H1 (cell line): ENCODE measurements at regions not wholly inside any gene's neighbourhood (a gene's known extent, or its start where the extent isn't known, plus 50 kb on each side); places are given as distances from the start of the nearest gene placed in this dataset.

Source experiments
- CTCF ChIA-PET: fragments of 300-600 bp; sonication (Branson Sonifier 250); formaldehyde crosslinking; loops from one replicate; lab custom pipeline; 2021; ENCODE audit not compliant: partially characterized antibody; lab: Charles Lee
- POLR2A ChIA-PET: fragments of 300-600 bp; sonication (Branson Sonifier 250); formaldehyde crosslinking; loops from one replicate; lab custom pipeline; 2021; ENCODE audit warnings: inconsistent platforms; ENCODE audit not compliant: partially characterized antibody; lab: Charles Lee
- DNase-seq, 2 experiments: peaks; one replicate each; pipeline versions ENCODE4 v3.0.0 to v3.0.0-alpha.2; 2010 to 2022; ENCODE audit warnings: low spot score in 2 of 2, low read depth in 1 of 2, mixed read lengths in 1 of 2
- FAIRE-seq: peaks from 2 replicates; lab custom pipeline; 2011; peaks lifted over from hg19 to GRCh38; lab: Jason Lieb, UNC
- H2AFZ ChIP-seq: 2 replicates; pipeline ENCODE4 v1.8.1; 2012; ENCODE audit warnings: low read length, inconsistent platforms
- H2AK5ac ChIP-seq: 2 replicates; pipeline ENCODE4 v1.6.1; 2013; ENCODE audit warnings: low read depth, low read length
- H2BK120ac ChIP-seq: replicated peaks from 2 replicates; pipeline ENCODE3; 2013; ENCODE audit warnings: low read depth, low read length, inconsistent platforms
- H2BK12ac ChIP-seq: 2 replicates; pipeline ENCODE4 v1.6.1; 2013; ENCODE audit warnings: low read depth, low read length
- H2BK15ac ChIP-seq: 2 replicates; pipeline ENCODE4 v1.6.1; 2013; ENCODE audit warnings: low read length
- H2BK20ac ChIP-seq: 2 replicates; pipeline ENCODE4 v1.6.1; 2013; ENCODE audit warnings: low read length
- H2BK5ac ChIP-seq: 2 replicates; pipeline ENCODE4 v1.6.1; 2013; ENCODE audit warnings: low read depth, low read length
- H3K14ac ChIP-seq: 2 replicates; pipeline ENCODE4 v1.6.1; 2013; ENCODE audit warnings: inconsistent platforms; ENCODE audit not compliant: insufficient read length
- H3K18ac ChIP-seq: 2 replicates; pipeline ENCODE4 v1.6.1; 2013; ENCODE audit warnings: low read length; ENCODE audit errors: extremely low read depth
- H3K23ac ChIP-seq: 2 replicates; pipeline ENCODE4 v1.6.1; 2013; ENCODE audit warnings: inconsistent platforms; ENCODE audit not compliant: insufficient read length
- H3K23me2 ChIP-seq: 2 replicates; pipeline ENCODE4 v1.6.1; 2013; ENCODE audit warnings: low read depth, low read length
- H3K27ac ChIP-seq: 2 replicates; pipeline ENCODE4 v1.6.1; 2011; ENCODE audit warnings: low read depth, low read length, inconsistent platforms
- H3K27me3 ChIP-seq, 4 experiments: replicated peaks in 1 of 4; 1 replicate in 1 of 4; 2 replicates in 3 of 4; pipeline versions ENCODE4 v1.6.1 to v1.8.1; 2011 to 2013; ENCODE audit warnings: low read length in 3 of 4, mild to moderate bottlenecking in 3 of 4, inconsistent platforms in 2 of 4, mixed read lengths in 2 of 4, moderate library complexity in 1 of 4; ENCODE audit not compliant: control insufficient read depth in 3 of 4, insufficient read depth in 3 of 4; ENCODE audit errors: extremely low read depth in 1 of 4
- H3K36me3 ChIP-seq, 4 experiments: 2 replicates each; pipeline versions ENCODE4 v1.6.1 to v1.8.1; 2011 to 2013; ENCODE audit warnings: mild to moderate bottlenecking in 4 of 4, low read length in 3 of 4, moderate library complexity in 2 of 4, control low read depth in 1 of 4, inconsistent platforms in 1 of 4; ENCODE audit not compliant: insufficient read depth in 4 of 4, control insufficient read depth in 2 of 4
- H3K4ac ChIP-seq: replicated peaks from 2 replicates; pipeline ENCODE3; 2013; ENCODE audit warnings: low read length, low read depth, mixed read lengths, inconsistent platforms; ENCODE audit not compliant: insufficient read length
- H3K4me1 ChIP-seq, 4 experiments: replicated peaks in 1 of 4; 1 replicate in 1 of 4; 2 replicates in 3 of 4; pipeline versions ENCODE4 v1.6.1 to v1.8.1; 2011 to 2013; ENCODE audit warnings: low read length in 3 of 4, inconsistent platforms in 2 of 4, mixed read lengths in 1 of 4; ENCODE audit not compliant: insufficient read depth in 4 of 4, control insufficient read depth in 3 of 4
- H3K4me2 ChIP-seq, 2 experiments: 2 replicates each; pipeline versions ENCODE4 v1.6.1 to v1.8.1; 2011 to 2013; ENCODE audit warnings: low read depth in 2 of 2, low read length in 2 of 2, control low read depth in 1 of 2, inconsistent platforms in 1 of 2, mild to moderate bottlenecking in 1 of 2; ENCODE audit not compliant: insufficient read depth in 1 of 2
- H3K4me3 ChIP-seq, 4 experiments: fragments of 200-600, 300-600 bp in 1 of 4; sonication (generic), shearing (Covaris generic), sonication (Bioruptor Twin) in 1 of 4; 2 replicates each; pipeline versions ENCODE4 v1.5.1 to v1.8.1; 2011 to 2016; ENCODE audit warnings: low read length in 4 of 4, low read depth in 3 of 4, control low read depth in 2 of 4, inconsistent platforms in 2 of 4, mild to moderate bottlenecking in 2 of 4, mixed read lengths in 1 of 4, moderate library complexity in 1 of 4; ENCODE audit not compliant: insufficient read depth in 2 of 4; ENCODE audit errors: extremely low read depth in 1 of 4
- H3K56ac ChIP-seq: replicated peaks from 2 replicates; pipeline ENCODE3; 2013; ENCODE audit warnings: low read depth, mild to moderate bottlenecking, mixed read lengths, low read length, inconsistent platforms; ENCODE audit not compliant: insufficient read length
- H3K79me1 ChIP-seq: 2 replicates; pipeline ENCODE4 v1.6.1; 2013; ENCODE audit warnings: low read depth, low read length, control low read depth
- H3K79me2 ChIP-seq, 2 experiments: 2 replicates each; pipeline versions ENCODE4 v1.6.1 to v1.8.1; 2012 to 2013; ENCODE audit warnings: low read length in 2 of 2, mild to moderate bottlenecking in 2 of 2, inconsistent platforms in 1 of 2; ENCODE audit not compliant: insufficient read depth in 2 of 2, control insufficient read depth in 1 of 2
- H3K9ac ChIP-seq, 4 experiments: replicated peaks in 1 of 4; 1 replicate in 1 of 4; 2 replicates in 3 of 4; pipeline versions ENCODE4 v1.6.1 to v1.8.1; 2011 to 2013; ENCODE audit warnings: low read depth in 3 of 4, low read length in 3 of 4, control low read depth in 2 of 4, mild to moderate bottlenecking in 2 of 4, moderate library complexity in 2 of 4, inconsistent platforms in 1 of 4; ENCODE audit errors: extremely low read depth in 1 of 4
- H3K9me3 ChIP-seq, 2 experiments: 2 replicates each; pipeline versions ENCODE4 v1.6.1 to v1.8.1; 2012 to 2013; ENCODE audit warnings: mild to moderate bottlenecking in 2 of 2, moderate library complexity in 2 of 2, control low read depth in 1 of 2, inconsistent platforms in 1 of 2, low read depth in 1 of 2, low read length in 1 of 2, mixed read lengths in 1 of 2; ENCODE audit not compliant: insufficient read depth in 2 of 2
- H4K20me1 ChIP-seq, 2 experiments: replicated peaks in 1 of 2; 2 replicates each; pipeline versions ENCODE3 to v1.8.1; 2011 to 2013; ENCODE audit warnings: inconsistent platforms in 2 of 2, low read length in 2 of 2, mild to moderate bottlenecking in 1 of 2; ENCODE audit not compliant: insufficient read depth in 2 of 2, control insufficient read depth in 1 of 2
- H4K5ac ChIP-seq: 2 replicates; pipeline ENCODE4 v1.6.1; 2013; ENCODE audit warnings: low read length, low read depth, mixed read lengths, inconsistent platforms; ENCODE audit not compliant: insufficient read length
- H4K8ac ChIP-seq: 2 replicates; pipeline ENCODE4 v1.8.0; 2013; ENCODE audit warnings: mild to moderate bottlenecking, moderate library complexity, low read length, inconsistent platforms; ENCODE audit not compliant: insufficient read depth; ENCODE audit errors: extremely low read depth
- H4K91ac ChIP-seq: replicated peaks from 2 replicates; pipeline ENCODE3; 2013; ENCODE audit warnings: low read length, mixed read lengths, inconsistent platforms; ENCODE audit not compliant: insufficient read length
- ATF3 ChIP-seq: IDR thresholded peaks from 2 replicates; pipeline ENCODE4 v1.6.1; 2011; ENCODE audit warnings: low read depth, mild to moderate bottlenecking, low read length; ENCODE audit not compliant: insufficient read depth
- BRCA1 ChIP-seq: IDR thresholded peaks from 2 replicates; pipeline ENCODE4 v1.6.1; 2012; ENCODE audit warnings: low read depth, low read length, improper control_type of control experiment
- CHD2 ChIP-seq: IDR thresholded peaks from 2 replicates; pipeline ENCODE4 v1.6.1; 2012; ENCODE audit warnings: low read length, improper control_type of control experiment
- CTBP2 ChIP-seq: IDR thresholded peaks from 2 replicates; pipeline ENCODE4 v1.7.0; 2011; ENCODE audit warnings: borderline replicate concordance, mild to moderate bottlenecking, moderate library complexity, mixed read lengths, low read length; ENCODE audit not compliant: insufficient read depth, insufficient read length
- EGR1 ChIP-seq: IDR thresholded peaks from 2 replicates; pipeline ENCODE4 v1.6.1; 2011; ENCODE audit warnings: low read depth, low read length, borderline replicate concordance
- HDAC2 ChIP-seq, 2 experiments: fragments of 300-600 bp in 1 of 2; sonication (generic) in 1 of 2; IDR thresholded peaks; 2 replicates each; pipeline ENCODE4 v1.6.1; 2011 to 2012; ENCODE audit warnings: low read depth in 2 of 2, low read length in 2 of 2, mild to moderate bottlenecking in 2 of 2, moderate library complexity in 2 of 2, borderline replicate concordance in 1 of 2, inconsistent platforms in 1 of 2
- KDM1A ChIP-seq: fragments of 200-600, 300-600 bp; sonication (generic); IDR thresholded peaks from 2 replicates; pipeline ENCODE4 v1.7.1; 2016; ENCODE audit warnings: mild to moderate bottlenecking, low read length, borderline replicate concordance
- NANOG ChIP-seq: IDR thresholded peaks from 2 replicates; pipeline ENCODE4 v1.6.1; 2011; ENCODE audit warnings: low read length, low read depth, mild to moderate bottlenecking, inconsistent platforms; ENCODE audit not compliant: insufficient read depth, poor library complexity, severe bottlenecking
- RAD21 ChIP-seq, 2 experiments: IDR thresholded peaks in 1 of 2; conservative IDR thresholded peaks in 1 of 2; 2 replicates each; pipeline ENCODE4 v1.6.1; 2011; ENCODE audit warnings: low read depth in 2 of 2, low read length in 2 of 2, improper control_type of control experiment in 1 of 2, inconsistent platforms in 1 of 2, mild to moderate bottlenecking in 1 of 2, moderate library complexity in 1 of 2
- SIN3A ChIP-seq, 2 experiments: IDR thresholded peaks in 1 of 2; conservative IDR thresholded peaks in 1 of 2; 2 replicates each; pipeline ENCODE4 v1.6.1; 2011 to 2012; ENCODE audit warnings: low read length in 2 of 2, improper control_type of control experiment in 1 of 2, low read depth in 1 of 2, mild to moderate bottlenecking in 1 of 2
- SP1 ChIP-seq: IDR thresholded peaks from 2 replicates; pipeline ENCODE4 v1.6.1; 2011; ENCODE audit warnings: low read depth, low read length
- SUZ12 ChIP-seq: fragments of 200-600 bp; sonication (generic); IDR thresholded peaks from 2 replicates; pipeline ENCODE4 v1.6.1; 2012; ENCODE audit warnings: mild to moderate bottlenecking, inconsistent platforms, low read length, moderate library complexity, mixed read lengths
- TEAD4 ChIP-seq: IDR thresholded peaks from 2 replicates; pipeline ENCODE4 v1.6.1; 2012; ENCODE audit warnings: low read depth, low read length, inconsistent platforms, mixed read lengths
- WGBS, 2 experiments: shearing (Covaris generic) in 1 of 2; methylation state at CpG; one replicate each; pipeline versions ENCODE4 v1.1.6 to v1.1.7; 2013 to 2015; ENCODE audit warnings: low lambda C conversion rate in 2 of 2, mixed read lengths in 2 of 2, inconsistent platforms in 1 of 2, low coverage in 1 of 2, missing lambda C conversion rate in 1 of 2; ENCODE audit not compliant: insufficient replicate concordance in 2 of 2, insufficient coverage in 1 of 2, insufficient read length in 1 of 2; ENCODE audit errors: extremely low coverage in 1 of 2, missing lambda C conversion rate in 1 of 2; 5-methylcytosine and 5-hydroxymethylcytosine counted together

- DNase-seq (no peak), FAIRE-seq (no peak)
- Histone ChIP-seq H2AFZ (no peak overlapping the region), H3K4me3 (no peak overlapping the region), H2BK15ac (no peak overlapping the region), H2BK20ac (no peak overlapping the region), H4K5ac (no peak overlapping the region), H3K9ac (no peak overlapping the region), H4K8ac (no peak overlapping the region), H4K91ac (no peak overlapping the region), H3K36me3 (no peaks in the 10 kb centered on the region; a peak in 1 of 8 replicates), H2BK120ac (no peak overlapping the region), H3K18ac (no peak overlapping the region), H3K56ac (no peak overlapping the region), H3K4me2 (no peak overlapping the region), H3K23ac (no peak overlapping the region), H3K27ac (no peak overlapping the region), H3K14ac (no peak overlapping the region), H2BK5ac (no peak overlapping the region), H3K23me2 (no peaks in the 10 kb centered on the region), H3K79me1 (no peaks in the 10 kb centered on the region), H3K9me3 (peaks cover 0 to 3% of the 10 kb centered on the region in 2 experiments; a peak in 3 of 4 replicates), H2BK12ac (no peak overlapping the region), H2AK5ac (no peak overlapping the region), H3K4ac (no peak overlapping the region), H4K20me1 (no peaks in the 10 kb centered on the region), H3K79me2 (no peaks in the 10 kb centered on the region), H3K4me1 (no peaks in the 10 kb centered on the region), H3K27me3 (no peaks in the 10 kb centered on the region)
- ChIA-PET CTCF (no interaction called here), POLR2A (no interaction called here)
- 89% methylated on average over 2 of the region's 2 CpGs; no CpG with 5 or more reads in 1 of the 2 experiments for WGBS, 2 experiments
- TF ChIP-seq SUZ12 (no peak), CHD2 (no peak), BRCA1 (no peak), CTBP2 (no peak), KDM1A (no peak), ATF3 (no peak), TEAD4 (no peak), EGR1 (no peak), HDAC2 (IDR thresholded peaks at IDR 0.05; ENCODE audit: borderline replicate concordance in 1 of 2, low read depth in 2 of 2, low read length in 2 of 2) (no peak), RAD21 (IDR thresholded peaks at IDR 0.05 in 1 of 2, conservative IDR thresholded peaks at IDR 0.05 in 1 of 2; ENCODE audit: low read depth in 2 of 2, low read length in 2 of 2) (no peak), SIN3A (conservative IDR thresholded peaks at IDR 0.05 in 1 of 2, IDR thresholded peaks at IDR 0.05 in 1 of 2; ENCODE audit: low read depth in 1 of 2, low read length in 2 of 2) (no peak), NANOG (no peak), SP1 (no peak)
Observed at GRCh38 chr3:161999846-162000245, 503.2 kb downstream of the OTOL1 start.
